ENCODE measurements at regions not wholly inside any gene's neighbourhood (a gene's known extent, or its start where the extent isn't known, plus 50 kb on each side); places are given as distances from the start of the nearest gene placed in this dataset.

DNA sequence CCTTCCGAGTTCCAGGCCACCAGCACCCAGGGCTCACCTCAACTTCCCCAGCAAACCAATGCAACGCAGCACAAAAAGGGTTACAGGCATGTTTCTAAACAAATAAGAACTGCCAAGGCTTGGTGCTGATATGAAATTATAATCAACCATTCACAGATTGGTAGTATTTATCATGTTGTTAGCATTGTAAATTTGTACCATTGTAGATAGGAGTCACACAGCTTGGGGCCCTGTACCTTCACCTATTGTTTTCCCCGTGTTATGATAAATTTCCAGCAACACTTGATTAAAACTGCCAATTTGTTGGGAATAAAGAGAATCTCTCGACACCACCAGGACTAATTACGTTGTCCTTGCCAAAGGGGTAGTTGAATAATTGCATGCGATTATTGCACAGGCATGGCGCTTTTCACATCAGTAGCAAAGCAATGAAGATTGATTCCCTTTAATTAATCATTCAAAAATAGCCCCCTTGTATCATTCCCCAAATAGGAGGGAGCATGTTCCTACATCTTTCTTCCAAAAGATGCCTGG lies 454.1 kb downstream of the ZNF608 start:
- no peak for DNase-seq

DNA sequence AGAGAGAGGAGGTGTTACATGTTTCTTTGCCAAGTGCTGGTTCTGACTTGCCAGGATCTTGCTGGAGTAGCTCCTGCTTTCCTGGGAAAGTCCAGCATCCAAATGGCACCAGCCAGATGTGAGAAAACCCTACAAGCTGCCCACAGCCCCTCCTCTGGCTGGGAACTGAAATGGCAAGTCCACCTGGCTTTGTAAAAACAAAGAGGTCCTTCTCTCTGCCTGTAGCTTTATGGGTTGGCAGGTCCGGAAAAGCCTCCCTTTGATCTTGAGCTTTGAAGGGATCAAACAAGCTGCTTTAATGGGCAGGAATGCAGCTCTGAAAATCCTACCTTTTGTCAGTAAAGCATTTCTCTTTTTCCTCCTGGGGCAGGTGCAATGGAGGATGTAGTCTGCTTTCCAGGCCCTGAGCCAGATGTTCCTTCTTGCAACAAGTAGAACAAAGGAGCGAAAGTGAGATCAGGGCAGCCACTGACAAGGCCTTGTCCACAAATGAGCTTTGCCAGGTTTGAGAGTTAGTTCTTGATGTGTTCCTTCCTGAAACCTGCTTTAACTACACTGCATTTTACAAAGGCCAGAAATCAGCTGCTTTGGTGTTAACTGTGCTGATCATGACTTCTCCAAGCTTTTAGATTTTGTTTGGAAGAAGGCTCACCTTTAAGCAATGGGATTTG lies 456.7 kb downstream of the ZNF608 start:
- no peak for DNase-seq

DNA sequence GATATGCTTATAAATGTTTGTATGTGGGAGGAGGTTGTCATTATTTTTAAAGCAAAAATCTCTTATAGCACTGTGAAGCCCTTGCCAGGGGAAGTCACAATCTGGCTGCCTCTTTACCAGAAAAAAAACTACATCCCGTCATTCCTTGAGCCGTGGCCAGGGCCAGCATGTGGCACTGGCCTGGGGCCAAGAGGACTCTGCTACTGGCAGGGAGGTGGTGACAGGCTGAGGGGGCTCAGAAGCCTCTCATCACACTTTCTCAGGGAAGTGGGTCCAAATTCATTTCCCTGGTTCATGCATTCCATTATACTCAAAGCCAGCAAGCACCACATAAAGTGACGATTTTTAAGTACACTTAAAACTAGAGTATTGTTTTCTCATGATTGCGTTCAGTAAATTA lies 457.3 kb downstream of the ZNF608 start:
- no peak for DNase-seq

DNA sequence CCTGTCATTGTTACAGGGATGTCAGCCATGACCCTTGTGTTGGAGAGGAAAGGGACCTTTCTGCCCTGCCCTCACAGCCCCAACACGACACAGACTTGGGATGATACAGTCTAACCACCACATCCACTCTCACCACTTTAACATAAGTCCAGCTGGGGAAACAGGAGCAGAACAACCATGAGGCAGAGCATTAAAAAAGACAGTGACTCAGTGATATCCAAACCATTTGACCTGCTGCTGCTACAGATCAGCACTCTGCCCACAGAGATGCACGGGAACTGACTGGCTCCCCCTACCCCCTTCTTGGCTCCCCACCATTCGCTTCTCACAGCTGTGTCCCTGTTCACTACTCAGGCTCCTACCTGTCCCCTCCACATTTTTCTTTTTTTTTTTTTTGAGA lies 458.6 kb downstream of the ZNF608 start:
- no peak for DNase-seq

DNA sequence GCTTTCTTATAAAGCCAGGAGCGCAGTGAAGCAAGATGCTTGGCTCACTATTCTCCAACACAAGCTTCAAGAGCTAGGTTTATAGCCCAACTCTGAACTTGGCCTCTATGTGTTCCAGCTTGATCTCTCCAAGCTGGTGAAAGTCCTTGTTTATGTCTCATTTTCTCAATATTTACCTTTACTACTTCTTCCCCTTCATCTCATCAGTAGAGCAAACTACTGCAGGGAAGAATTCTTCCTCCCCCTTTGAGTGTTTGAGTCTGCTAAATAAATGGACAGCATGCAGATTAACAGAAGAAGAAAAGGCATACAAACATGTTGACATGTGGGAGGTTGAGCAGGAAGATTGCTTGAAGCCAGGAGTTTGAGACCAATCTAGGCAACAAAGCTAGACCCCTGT lies 460.7 kb downstream of the ZNF608 start:
- DNase-seq, result no peak

DNA sequence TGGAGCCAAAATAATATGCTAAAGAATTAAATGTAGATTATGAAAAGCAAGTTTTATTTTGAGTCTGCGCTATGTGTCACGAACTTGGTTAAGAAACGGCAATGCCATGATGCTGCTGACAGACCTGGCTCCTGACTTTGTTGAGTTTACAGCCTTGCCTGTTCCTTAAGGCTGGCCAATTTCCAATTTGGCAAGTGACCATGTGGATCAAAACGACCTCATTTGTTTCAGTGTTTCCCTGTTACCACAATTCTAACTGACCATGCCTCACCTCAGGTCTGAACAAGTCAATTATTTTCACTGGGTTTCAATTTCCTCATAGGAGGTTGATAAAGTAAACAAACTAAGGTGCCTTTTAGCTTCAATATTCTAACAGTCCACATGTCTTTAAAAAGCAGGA lies 461.4 kb downstream of the ZNF608 start:
- no peak for DNase-seq

DNA sequence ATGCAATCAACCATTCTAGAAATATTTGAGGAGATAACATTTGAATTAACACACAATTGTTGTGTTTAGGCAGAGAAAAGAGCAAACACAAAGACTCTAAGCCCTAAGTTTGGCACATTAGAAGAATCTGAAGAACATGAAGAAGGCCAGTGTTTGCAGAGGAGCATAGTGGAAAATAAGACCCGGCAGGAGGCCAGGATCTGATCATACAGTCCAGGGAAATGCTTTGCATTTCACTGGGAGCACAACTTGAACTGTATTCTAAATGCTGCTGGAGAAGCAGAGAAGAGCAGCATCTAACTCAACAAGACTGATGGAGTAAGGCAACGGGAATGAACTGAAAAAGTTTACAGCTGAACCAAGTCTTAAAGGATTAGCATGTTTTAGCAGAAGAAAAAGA lies 463.4 kb downstream of the ZNF608 start:
- DNase-seq, result no peak

DNA sequence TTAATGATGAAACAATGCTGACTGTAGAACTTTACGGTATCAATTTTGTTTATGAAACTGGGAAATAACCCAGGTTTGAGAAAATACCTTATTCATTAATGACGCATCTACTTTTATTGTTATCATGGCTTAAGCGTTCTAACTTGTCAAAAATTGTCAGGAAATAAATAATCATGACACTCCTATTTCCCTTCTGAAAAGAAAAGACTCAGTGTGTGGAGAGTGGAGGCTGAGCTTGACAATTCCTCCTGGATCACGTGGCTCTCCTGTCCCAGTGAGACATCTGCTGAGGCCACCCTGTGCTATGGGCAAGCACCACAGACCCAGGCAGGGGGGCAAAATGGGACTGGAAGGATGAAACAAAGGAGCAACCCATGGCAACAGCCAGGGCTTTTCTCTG lies 466.4 kb downstream of the ZNF608 start:
- no peak for DNase-seq

GRCh38 chr5:124279146-124279876 lies 467.1 kb downstream of the ZNF608 start:
- DNase-seq, result no peak

DNA sequence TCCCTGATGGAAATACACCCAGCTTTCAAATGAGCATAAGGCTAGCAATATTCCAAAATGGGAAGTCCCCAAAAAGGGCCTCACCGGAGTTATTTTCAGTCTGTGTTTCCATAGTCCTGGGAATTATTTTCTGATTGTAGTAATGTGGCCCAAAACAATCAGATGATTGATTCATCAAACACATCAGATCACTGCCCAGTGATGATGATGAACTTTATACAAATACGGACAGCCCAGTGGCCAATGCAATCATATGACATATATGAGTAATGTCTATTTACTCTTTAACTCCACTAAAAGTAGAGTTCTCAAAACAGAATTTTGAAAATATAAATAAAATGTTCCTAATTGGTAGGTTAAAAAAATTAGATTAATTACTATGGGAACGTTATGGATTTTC lies 467.8 kb downstream of the ZNF608 start:
- no peak for DNase-seq

DNA sequence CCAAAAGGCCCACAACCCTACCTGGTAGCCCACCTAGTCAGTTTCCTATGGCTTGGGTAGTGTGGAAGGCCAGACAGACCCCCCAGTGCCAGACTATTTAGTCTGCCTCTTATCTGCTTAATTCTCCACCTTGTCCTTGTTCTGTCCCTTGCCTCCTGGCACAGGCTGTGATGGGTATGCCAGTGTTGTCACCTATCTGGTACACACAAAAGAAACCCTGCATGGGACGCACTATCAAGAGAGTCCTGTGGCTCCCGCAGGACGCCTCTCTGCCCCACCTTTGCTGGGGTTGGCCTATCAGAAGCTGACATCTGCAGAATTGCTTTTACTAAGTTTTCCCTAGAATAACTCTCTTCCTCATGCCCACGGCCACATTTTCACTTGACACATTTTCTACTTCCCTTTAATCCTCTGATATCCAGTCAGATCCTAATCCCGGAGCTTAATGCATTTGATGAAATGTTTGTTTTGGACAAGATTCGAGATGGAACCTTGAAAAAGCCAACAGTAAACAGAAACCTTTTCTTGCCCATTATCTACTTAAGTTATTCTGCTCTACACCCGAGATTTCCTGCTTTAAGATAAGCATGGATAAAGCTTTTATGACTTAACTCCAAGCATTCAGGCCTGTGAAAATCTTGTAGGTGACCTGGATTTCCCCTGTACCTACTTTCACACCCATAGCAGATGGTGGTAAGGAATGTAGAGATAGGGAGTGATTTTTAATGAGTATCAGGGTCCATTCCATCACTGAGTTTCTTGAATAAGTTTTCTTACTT lies 468.5 kb downstream of the ZNF608 start:
- DNase-seq, result no peak

DNA sequence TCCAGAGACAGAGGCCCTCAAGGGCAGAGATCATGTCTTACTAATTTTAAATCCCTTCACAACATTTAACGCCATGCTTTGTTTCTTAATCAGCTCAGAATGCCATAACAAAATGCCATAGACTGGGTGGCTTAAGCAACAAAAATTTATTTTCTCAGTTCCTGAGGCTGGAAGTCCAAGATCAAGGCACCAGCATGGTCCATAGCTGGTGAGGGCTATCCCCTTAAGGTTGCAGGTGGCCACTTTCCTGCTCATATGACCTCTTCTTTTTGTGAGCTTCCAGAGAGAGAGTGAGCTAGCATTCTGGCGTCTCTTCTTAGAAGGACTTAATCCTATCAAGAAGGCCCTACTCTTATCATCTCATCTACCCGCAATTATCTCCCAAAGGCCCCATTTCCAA lies 470.3 kb downstream of the ZNF608 start:
- DNase-seq, result no peak

DNA sequence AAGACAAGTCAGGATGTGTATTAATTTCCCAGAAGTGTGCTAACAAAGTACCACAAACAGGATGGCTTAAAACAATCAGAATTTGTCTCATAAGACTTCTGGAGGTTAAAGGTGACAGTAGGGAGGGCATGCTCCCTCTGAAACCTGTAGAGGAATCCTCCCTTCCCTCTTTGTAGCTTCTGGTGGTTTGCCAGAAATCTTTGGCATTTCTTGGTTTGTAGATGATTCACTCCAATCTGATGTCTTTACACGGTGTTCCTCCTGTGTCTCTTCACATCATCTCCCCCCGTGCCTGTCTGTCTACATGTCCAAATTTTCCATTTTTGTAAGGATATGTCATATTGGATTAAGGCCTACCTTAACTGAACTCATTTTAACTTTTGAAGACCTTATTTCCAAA lies 471.5 kb downstream of the ZNF608 start:
- DNase-seq, result no peak

DNA sequence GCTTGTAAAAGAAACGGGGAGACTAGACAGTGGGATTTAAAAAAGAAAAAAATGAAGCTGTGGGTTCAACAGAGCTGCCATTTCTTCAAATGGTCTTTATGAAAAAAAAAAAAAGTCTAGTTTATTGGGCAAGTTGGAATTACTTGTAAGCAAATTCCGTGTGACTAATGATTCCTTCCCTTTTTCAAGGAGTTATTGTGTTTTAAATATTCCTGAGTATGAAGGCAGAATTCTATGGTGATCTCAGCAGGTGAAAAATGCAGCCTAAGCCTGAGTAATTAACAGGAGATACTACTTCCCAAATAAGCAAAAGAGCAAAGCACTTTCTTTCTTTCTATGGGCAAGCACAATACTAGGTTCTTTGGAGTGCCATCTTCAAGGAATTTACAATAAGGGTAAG lies 481.9 kb downstream of the ZNF608 start:
- DNase-seq, result no peak

DNA sequence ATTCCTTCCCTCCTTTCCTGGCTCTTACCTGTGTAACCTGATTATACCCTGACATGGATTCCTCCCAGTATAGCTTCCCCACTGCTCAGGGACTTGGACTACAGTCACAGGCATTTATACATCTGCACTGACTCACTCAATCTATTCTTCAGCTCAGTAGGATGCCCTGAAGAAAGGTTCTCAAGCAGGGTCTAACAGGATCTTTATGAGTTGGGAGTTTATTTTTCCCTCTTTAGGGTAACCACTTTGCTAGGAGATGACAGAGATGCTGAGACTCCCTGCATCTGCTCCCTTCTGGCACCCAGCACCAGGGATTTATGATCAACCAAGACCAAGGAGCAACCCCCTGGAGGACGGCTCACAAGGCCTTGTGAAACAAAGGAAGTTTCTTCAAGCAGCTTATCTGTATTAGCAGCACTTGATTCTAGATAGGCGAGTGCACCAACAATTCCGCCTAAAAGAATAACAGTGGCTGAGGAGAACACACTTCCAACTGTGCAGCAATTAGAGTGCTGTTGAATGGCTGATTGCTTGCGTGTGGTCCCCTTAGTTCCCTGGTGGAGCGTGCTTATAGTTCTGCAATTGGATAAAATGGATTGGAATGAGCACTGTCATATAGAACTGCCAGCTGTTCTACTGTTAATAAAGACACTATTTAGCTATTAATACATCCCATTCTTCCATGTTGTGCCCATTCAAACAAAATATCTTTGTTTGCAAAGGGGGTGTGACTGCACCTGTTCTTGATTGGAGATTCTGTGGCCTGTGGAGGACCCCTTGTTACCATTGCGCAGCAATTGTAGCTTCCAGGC lies 482.6 kb downstream of the ZNF608 start:
- DNase-seq, result no peak

DNA sequence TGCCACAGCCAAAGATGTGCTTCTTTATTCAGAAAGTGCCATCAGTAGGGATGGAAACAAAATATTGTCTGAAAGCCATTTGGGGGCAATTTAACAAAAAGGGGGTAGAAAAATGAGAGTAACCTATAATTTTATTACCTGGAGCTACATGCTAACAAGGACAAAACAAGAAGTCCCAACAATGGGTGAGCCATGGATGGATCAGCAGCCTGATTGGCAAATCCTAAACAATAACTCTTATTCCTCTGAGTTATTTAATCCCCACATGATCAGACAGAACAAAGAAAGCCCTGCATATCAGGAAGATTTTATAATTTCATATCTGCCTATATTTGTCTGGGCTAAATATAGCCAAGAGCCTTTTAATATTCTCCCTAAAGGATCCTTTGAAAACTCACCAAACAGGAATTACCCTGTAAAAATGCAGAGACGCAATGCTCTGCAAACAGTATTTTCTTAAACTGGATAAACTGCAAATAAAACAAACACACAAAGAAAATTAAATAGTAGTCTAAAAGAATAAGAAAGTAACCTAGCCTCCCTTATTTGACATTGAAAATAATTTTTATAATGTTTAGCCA lies 483.4 kb downstream of the ZNF608 start:
- no peak for DNase-seq

DNA sequence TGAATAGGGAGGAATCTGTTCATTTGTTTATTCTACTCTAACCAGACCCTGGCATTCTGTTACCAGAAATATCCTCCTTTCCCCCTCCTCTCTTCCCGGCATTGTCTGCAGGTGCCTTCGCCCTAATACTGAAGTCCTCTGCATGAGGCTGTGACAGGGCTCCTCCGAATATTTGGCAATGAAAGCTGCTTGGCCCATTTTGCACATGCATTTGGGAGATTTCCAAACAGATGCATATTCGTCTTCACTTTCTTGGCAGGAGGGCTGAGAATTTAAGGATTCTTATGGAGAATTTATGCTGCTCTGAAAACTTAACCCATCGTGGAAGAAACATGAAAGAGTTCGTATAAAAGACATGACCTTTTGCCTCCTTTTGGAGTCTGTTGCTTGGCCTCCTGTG lies 484.0 kb downstream of the ZNF608 start:
- no peak for DNase-seq

- no peak for DNase-seq
Measured at GRCh38 chr5:124261848-124262247, 484.6 kb downstream of the ZNF608 start.

- DNase-seq, result no peak
Measured at GRCh38 chr5:124260921-124261515, 485.4 kb downstream of the ZNF608 start.

- no peak for DNase-seq
Measured at GRCh38 chr5:124259017-124259416, 487.4 kb downstream of the ZNF608 start.

DNA sequence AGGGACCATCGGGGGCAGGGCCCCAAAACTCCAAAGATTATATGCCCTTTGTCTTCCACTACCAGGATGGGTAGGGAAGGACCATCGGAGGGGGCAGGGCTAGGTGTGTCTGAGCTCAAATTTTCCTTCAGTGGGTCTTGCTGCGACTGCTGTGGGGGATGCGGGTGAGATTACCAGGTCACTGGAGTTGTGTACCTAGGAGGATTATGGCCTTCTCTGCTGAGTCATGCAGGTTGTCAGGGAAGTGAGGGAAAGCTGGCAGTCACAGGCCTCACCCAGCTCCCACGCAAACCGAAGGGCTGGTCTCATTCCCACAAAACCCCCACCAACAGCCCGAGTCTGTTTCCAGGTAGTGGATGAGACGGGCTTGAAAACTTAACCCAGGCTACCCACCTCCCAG lies 489.4 kb downstream of the ZNF608 start:
- DNase-seq, result no peak

GRCh38 chr5:124253203-124253810 lies 493.1 kb downstream of the ZNF608 start:
- DNase-seq, result no peak
